Bronchial epithelial cell (primary cell): ENCODE measurements at regions not wholly inside any gene's neighbourhood (a gene's known extent, or its start where the extent isn't known, plus 50 kb on each side); places are given as distances from the start of the nearest gene placed in this dataset.

ENCODE experiments used
- DNase-seq: peaks from one replicate; pipeline ENCODE4 v3.0.0-alpha.2; 2010; ENCODE audit warnings: low read depth
- FAIRE-seq: peaks from 2 replicates; lab custom pipeline; 2011; peaks lifted over from hg19 to GRCh38; lab: Jason Lieb, UNC
- H3K27me3 ChIP-seq: 2 replicates; pipeline ENCODE4 v1.5.1; 2011; ENCODE audit warnings: low read length; ENCODE audit not compliant: control insufficient read depth, insufficient read depth
- H3K36me3 ChIP-seq: 2 replicates; pipeline ENCODE4 v1.5.1; 2011; ENCODE audit warnings: low read length; ENCODE audit not compliant: control insufficient read depth, insufficient read depth
- H3K4me3 ChIP-seq: 2 replicates; pipeline ENCODE4 v1.5.1; 2011; ENCODE audit warnings: mild to moderate bottlenecking, low read depth, low read length, control low read depth
- CTCF ChIP-seq: IDR thresholded peaks from 2 replicates; pipeline ENCODE4 v1.5.1; 2011; ENCODE audit warnings: mild to moderate bottlenecking, moderate library complexity, low read length, control low read depth, inconsistent platforms; ENCODE audit not compliant: insufficient read depth, severe bottlenecking

DNA sequence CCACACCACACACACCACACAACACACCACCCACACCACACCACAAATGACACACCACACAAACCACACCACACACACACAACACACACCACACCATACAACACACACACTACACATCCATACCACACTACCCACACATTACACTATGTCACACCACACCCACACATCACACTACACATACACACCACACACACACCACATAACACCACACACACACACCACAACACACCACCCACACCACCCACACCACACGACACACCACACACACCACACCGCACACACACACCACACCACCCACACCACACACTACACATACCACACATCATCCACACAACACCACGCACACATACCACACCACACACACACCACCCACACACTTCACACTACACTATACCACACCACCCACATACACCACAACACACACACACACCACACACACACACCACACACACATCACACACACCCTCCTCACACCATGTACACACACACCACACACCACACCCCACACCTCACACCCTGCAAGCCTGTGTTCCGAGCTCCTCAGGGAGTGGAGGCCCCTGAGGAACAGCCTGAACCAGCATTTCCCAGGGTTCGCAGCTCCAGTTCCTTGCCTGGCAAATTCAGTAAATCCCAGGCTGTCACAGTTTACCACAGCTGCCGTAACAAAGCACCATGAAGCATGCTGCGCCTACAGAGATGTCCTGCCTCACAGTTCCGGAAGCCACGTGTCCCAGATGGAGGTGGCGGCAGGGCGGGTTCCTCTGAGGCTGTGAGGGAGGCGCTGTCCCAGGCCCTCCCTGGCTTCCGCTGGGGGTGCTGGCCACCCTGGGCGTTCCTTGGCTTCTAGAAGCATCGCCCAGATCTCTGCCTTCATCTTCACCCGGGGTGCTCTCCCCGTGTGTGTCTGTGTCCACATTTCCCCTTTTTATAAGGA lies 69.8 kb upstream of the ATP5PO start:
- no peaks in the 10 kb centered on the region for H3K36me3 ChIP-seq
- H3K27me3 ChIP-seq = peaks cover 8% of the 10 kb centered on the region
- H3K4me3 ChIP-seq = no peak overlapping the region
- no peak for DNase-seq
- FAIRE-seq = peak; percentile 98
- no peak for TF ChIP-seq CTCF

- FAIRE-seq = no peak
- DNase-seq = no peak
- TF ChIP-seq CTCF = no peak
Measured at GRCh38 chr21:33984021-33984481, 68.4 kb upstream of the ATP5PO start.

DNA sequence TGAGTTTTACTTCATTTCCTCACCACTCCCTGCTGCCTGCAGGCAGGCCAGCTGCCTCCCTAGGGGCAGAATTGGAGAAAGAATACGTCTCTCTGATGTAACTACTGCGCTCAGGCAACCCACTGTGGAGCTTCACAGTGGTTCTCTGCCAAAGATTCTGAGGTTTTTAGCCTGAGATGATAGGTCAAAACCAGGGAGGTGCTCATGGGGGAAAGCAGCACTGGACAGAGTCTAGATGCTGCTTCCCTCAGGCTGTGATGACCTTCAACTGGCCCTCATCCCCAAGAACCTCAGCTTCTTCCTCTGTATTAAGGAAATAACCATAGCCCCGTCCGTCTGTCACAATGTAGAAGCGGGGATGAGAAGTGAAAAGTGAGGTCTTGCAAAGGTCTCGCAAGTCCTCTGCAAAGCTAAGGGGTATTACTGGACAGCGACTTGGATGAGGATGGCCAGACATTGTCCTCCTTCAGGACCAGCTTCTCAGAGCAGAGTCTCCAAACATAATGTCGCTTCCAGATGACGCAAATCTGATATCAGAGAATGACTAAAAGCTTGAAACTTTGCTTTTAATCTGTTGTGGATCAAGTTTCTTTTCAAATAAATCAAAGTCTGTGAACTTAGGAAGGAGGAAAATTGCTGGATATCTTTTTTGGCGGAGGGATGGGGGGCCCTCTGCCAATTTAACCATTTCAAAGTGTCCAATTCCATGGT lies 65.9 kb upstream of the ATP5PO start:
- DNase-seq (no peak), FAIRE-seq (no peak)
- TF ChIP-seq CTCF = no peak
- no peak overlapping the region for H3K4me3 ChIP-seq
- H3K36me3 ChIP-seq = no peaks in the 10 kb centered on the region
- peaks cover 5% of the 10 kb centered on the region for H3K27me3 ChIP-seq

More at GRCh38 chr21:33984021-33984481, 68.4 kb upstream of the ATP5PO start:
- Histone ChIP-seq H3K36me3 (no peaks in the 10 kb centered on the region), H3K4me3 (no peak overlapping the region), H3K27me3 (peaks cover 8% of the 10 kb centered on the region)

DNA sequence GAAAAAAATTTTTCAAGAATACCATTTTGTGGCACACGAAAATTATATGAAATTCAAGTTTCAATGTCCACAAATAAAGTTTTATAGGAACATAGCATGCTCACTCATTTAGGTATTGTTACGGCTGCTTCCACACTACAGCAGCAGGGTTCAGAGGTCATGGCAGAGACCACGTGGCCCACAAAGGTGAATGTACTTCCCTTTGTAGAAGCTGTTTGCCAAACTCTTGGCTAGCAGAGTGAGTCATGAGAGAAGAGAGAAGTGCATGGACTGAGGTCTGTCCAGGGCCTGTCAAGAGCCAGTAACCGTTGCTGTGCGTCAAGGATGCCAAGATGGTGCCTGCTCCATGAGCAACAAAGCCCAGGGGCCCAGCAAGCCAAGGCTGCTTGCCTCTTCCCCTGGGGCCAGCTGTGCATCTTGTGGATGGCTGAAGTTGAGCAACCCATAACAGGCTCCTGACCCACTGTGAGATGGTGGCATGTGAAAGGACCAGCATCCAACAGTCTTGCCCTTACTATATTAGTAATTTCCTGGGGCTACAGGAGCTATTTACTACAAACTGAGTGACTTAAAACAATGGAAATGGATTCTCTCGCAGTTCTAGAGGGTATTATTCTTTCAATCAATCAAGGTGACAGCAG lies 64.8 kb upstream of the ATP5PO start:
- no peaks in the 10 kb centered on the region for H3K27me3 ChIP-seq
- TF ChIP-seq CTCF = no peak
- FAIRE-seq = no peak
- no peak overlapping the region for H3K4me3 ChIP-seq
- peak; percentile 10 for DNase-seq
- H3K36me3 ChIP-seq = no peaks in the 10 kb centered on the region

DNA sequence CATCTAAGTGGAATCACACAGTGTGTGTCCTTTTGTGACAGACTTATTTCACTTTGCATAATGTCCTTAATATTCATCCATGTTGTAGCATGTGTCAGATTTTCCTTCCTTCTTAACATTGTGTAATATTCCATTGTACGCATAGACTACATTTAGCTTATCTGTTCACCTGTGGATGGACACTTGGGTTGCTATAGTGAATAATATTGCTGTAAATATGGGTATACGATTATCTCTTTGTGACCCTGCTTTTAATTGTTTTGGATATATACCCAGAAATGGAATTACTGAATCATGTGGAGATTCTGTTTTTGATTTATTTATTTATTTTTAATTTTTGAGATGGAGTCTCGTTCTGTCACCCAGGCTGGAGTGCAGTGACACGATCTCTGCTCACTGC lies 63.0 kb upstream of the ATP5PO start:
- H3K27me3 ChIP-seq = no peaks in the 10 kb centered on the region
- DNase-seq (no peak), FAIRE-seq (no peak)
- no peak overlapping the region for H3K4me3 ChIP-seq
- no peak for TF ChIP-seq CTCF
- no peaks in the 10 kb centered on the region for H3K36me3 ChIP-seq
